GM23338 (cell line): ENCODE measurements at regions not wholly inside any gene's neighbourhood (a gene's known extent, or its start where the extent isn't known, plus 50 kb on each side); places are given as distances from the start of the nearest gene placed in this dataset.

Source experiments
- CREB1 ChIP-seq: fragments of 250-450 bp; sonication (Bioruptor Pico); IDR thresholded peaks from 2 replicates; pipeline ENCODE4 v1.5.0; 2020; ENCODE audit warnings: low read depth, mild to moderate bottlenecking, moderate library complexity
- CTCF ChIP-seq, 2 experiments: fragments of 200-600 bp in 1 of 2; sonication (generic) in 1 of 2; conservative IDR thresholded peaks; 2 replicates each; pipeline versions ENCODE4 v1.5.1 to v1.6.1; 2016 to 2017; ENCODE audit warnings: antibody characterized with exemption in 2 of 2, low read depth in 2 of 2, mild to moderate bottlenecking in 2 of 2, moderate library complexity in 1 of 2
- EZH2 ChIP-seq: fragments of 200-600 bp; sonication (generic); IDR thresholded peaks from one replicate; pipeline ENCODE4 v1.8.0; 2017; ENCODE audit warnings: antibody characterized with exemption, mild to moderate bottlenecking, low read depth; ENCODE audit not compliant: unreplicated experiment
- EZH2phosphoT487 ChIP-seq: fragments of 200-600 bp; sonication (generic); IDR thresholded peaks from one replicate; pipeline ENCODE4 v1.8.1; 2018; ENCODE audit warnings: antibody characterized with exemption; ENCODE audit not compliant: unreplicated experiment
- POLR2AphosphoS5 ChIP-seq: IDR thresholded peaks from 2 replicates; pipeline ENCODE4 v1.6.1; 2016; ENCODE audit warnings: antibody characterized with exemption, low read depth
- ZNF114 ChIP-seq: fragments of 250-450 bp; sonication (Bioruptor Pico); IDR thresholded peaks from 2 replicates; pipeline ENCODE4 v1.5.0; 2020; ENCODE audit warnings: mild to moderate bottlenecking, moderate library complexity

GRCh38 chr10:128443925-128444518 lies 317.8 kb upstream of the MKI67 start:
- no peak for TF ChIP-seq CTCF (conservative IDR thresholded peaks at IDR 0.05; ENCODE audit: low read depth in 2 of 2)
- no peak for TF ChIP-seq EZH2phosphoT487
- no peak for TF ChIP-seq POLR2AphosphoS5
- TF ChIP-seq CREB1 (CRISPR knock-in tag), result no peak
- no peak for TF ChIP-seq EZH2
- no peak for TF ChIP-seq ZNF114 (CRISPR knock-in tag)
